ENCODE measurements at regions not wholly inside any gene's neighbourhood (a gene's known extent, or its start where the extent isn't known, plus 50 kb on each side); places are given as distances from the start of the nearest gene placed in this dataset.
"Not testable (repeated sequence)": the region's sequence is repeated elsewhere in the genome, so short reads cannot be mapped to it uniquely, and the experiment has no call there.

GRCh38 chr10:27355918-27356573 lies 115.4 kb upstream of the ACBD5 start:
- peak in 1 of 2 experiments; percentile 34 for DNase-seq (ENCODE audit: low read depth in 1 of 2, low spot score in 1 of 2)
- in situ Hi-C loops (cut with HindIII; ENCODE audit: low pct_unique_long_range_greater_than_20kb, low sequenced_read_pairs), result no loop called here
- TF ChIP-seq JUND (IDR thresholded peaks at IDR 0.05; ENCODE audit: low read depth), result no peak

DNA sequence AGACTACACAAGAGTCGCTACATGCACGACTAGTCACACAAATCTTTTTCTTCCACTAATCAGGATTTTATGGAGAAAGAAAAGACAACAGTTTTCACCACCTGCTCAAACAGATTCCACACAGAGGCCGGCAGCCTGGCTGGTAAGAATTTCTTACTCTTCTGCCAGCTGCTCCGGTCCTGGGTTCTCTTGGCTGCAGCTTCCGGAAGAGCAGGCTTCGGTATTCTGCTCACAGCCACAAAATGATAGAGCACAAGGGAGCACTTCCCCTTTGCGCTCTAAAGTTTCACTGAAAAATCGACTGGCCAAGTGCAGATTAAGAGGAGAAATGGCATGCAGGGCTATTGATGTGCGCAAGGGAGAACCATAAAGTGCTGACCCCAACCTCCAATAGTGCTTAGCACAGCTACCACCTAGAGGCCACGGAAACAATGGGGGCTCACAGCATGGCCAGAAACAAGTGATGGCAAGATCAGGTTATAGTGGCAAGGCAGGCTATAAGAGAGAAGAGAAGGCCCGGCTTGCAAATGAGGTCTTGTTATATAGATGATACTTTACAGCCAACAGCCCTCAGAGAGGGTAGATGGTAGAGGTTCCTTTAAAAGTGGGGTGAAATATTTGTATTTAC lies 114.2 kb upstream of the ACBD5 start:
- in situ Hi-C loops (cut with HindIII; ENCODE audit: low pct_unique_long_range_greater_than_20kb, low sequenced_read_pairs); DNase-seq (ENCODE audit: low read depth in 1 of 2, low spot score in 1 of 2): not testable (repeated sequence)

GRCh38 chr10:27354100-27354499 lies 113.5 kb upstream of the ACBD5 start:
- in situ Hi-C loops (cut with HindIII; ENCODE audit: low pct_unique_long_range_greater_than_20kb, low sequenced_read_pairs); DNase-seq (ENCODE audit: low read depth in 1 of 2, low spot score in 1 of 2): not testable (repeated sequence)

- TF ChIP-seq JUND (IDR thresholded peaks at IDR 0.05; ENCODE audit: low read depth), result no peak
- DNase-seq (ENCODE audit: low read depth in 1 of 2, low spot score in 1 of 2), result no peak
- in situ Hi-C loops (cut with HindIII; ENCODE audit: low pct_unique_long_range_greater_than_20kb, low sequenced_read_pairs), result no loop called here
Observed at GRCh38 chr10:27349987-27350386, 109.4 kb upstream of the ACBD5 start.

DNA sequence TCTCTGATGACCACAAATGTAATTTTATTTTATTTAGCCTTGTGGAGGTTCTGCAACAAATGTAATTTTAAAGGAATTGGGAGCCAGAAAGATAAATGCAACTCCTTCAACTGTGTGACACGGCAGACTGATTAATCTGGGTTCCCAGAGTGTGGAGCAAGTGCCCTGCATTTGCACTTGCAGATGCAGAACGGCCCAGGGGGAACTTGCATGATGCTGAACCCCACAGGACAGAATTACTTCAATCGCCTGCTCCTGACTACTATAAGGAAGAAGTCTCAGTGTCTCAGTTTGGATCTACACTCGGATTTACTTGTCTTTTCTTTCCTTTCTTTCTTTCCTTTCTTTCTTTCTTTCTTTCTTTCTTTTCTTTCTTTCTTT lies 107.2 kb upstream of the ACBD5 start:
- in situ Hi-C loops (cut with HindIII; ENCODE audit: low pct_unique_long_range_greater_than_20kb, low sequenced_read_pairs); DNase-seq (ENCODE audit: low read depth in 1 of 2, low spot score in 1 of 2): not testable (repeated sequence)

DNA sequence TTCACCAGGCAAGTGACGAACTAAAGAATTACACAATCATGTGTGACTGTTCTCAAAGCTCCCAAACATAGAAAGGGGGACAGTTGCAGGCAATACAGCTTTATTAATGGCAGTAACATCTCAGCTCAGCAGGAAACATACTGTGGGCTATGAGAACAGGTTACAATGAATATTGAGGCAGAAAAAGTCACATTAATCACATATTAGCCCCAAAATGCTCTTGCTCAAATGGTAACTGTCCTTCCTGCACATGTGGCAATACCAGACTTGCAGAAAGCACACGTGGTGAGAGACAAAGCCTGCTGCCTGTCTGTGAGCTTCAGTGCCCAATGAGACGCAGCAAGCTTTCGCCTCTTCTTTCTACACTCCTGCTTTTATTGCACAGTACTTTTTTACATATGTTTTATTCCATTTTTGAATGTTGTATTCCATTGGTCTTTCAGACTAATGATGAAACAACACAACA lies 104.9 kb upstream of the ACBD5 start:
- in situ Hi-C loops (cut with HindIII; ENCODE audit: low pct_unique_long_range_greater_than_20kb, low sequenced_read_pairs), result no loop called here
- no peak for TF ChIP-seq JUND (IDR thresholded peaks at IDR 0.05; ENCODE audit: low read depth)
- no peak for DNase-seq (ENCODE audit: low read depth in 1 of 2, low spot score in 1 of 2)

GRCh38 chr10:27344568-27345454 lies 104.2 kb upstream of the ACBD5 start:
- no peak for TF ChIP-seq JUND (IDR thresholded peaks at IDR 0.05; ENCODE audit: low read depth)
- no peak for DNase-seq (ENCODE audit: low read depth in 1 of 2, low spot score in 1 of 2)
- in situ Hi-C loops (cut with HindIII; ENCODE audit: low pct_unique_long_range_greater_than_20kb, low sequenced_read_pairs), result no loop called here

- no peak for TF ChIP-seq JUND (IDR thresholded peaks at IDR 0.05; ENCODE audit: low read depth)
- in situ Hi-C loops (cut with HindIII; ENCODE audit: low pct_unique_long_range_greater_than_20kb, low sequenced_read_pairs), result no loop called here
- DNase-seq (ENCODE audit: low read depth in 1 of 2, low spot score in 1 of 2), result no peak
Observed at GRCh38 chr10:27341001-27341400, 100.4 kb upstream of the ACBD5 start.

DNA sequence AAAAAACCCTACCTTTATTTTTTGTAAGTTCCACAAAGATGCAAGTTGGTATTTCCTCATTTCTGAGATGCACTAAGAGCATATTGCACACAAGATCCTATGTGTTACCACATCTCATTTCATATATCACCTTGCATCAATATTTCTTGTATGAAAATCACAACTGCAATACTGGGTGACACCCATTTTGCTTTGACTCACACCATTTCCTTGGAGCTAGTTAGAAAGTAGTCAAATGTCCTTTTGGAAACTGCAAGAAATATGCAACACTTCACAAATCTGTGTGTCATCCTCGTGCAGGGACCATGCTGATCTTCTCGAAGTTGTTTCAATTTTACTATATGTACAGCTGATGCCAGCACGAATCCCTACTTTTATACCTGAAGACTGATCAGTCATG lies 94.6 kb upstream of the ACBD5 start:
- DNase-seq (ENCODE audit: low read depth in 1 of 2, low spot score in 1 of 2); in situ Hi-C loops (cut with HindIII; ENCODE audit: low pct_unique_long_range_greater_than_20kb, low sequenced_read_pairs): not testable (repeated sequence)

- DNase-seq (ENCODE audit: low read depth in 1 of 2, low spot score in 1 of 2), result no peak
- no peak for TF ChIP-seq JUND (IDR thresholded peaks at IDR 0.05; ENCODE audit: low read depth)
- in situ Hi-C loops (cut with HindIII; ENCODE audit: low pct_unique_long_range_greater_than_20kb, low sequenced_read_pairs), result no loop called here
Observed at GRCh38 chr10:27330074-27330473, 89.5 kb upstream of the ACBD5 start.

- TF ChIP-seq JUND (IDR thresholded peaks at IDR 0.05; ENCODE audit: low read depth), result no peak
- in situ Hi-C loops (cut with HindIII; ENCODE audit: low pct_unique_long_range_greater_than_20kb, low sequenced_read_pairs), result no loop called here
- DNase-seq (ENCODE audit: low read depth in 1 of 2, low spot score in 1 of 2), result no peak
Observed at GRCh38 chr10:27328946-27329345, 88.3 kb upstream of the ACBD5 start.

DNA sequence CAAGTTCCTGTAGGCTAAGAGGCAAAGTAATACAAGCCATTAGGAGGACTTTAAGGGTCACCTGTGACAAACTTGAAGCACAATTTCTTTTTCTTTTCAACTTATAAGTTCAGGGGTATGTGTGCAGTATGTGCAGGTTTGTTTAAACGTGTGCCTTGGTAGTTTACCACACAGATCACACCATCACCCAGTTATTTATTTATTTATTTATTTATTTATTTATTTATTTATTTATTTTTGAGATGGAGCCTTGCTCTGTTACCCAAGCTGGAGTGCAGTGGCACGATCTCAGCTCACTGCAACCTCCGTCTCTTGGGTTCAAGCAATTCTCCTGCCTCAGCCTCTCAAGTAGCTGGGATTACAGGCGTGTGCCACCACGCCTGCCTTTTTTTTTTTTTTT lies 86.2 kb upstream of the ACBD5 start:
- in situ Hi-C loops (cut with HindIII; ENCODE audit: low pct_unique_long_range_greater_than_20kb, low sequenced_read_pairs); DNase-seq (ENCODE audit: low read depth in 1 of 2, low spot score in 1 of 2): not testable (repeated sequence)

- in situ Hi-C loops (cut with HindIII; ENCODE audit: low pct_unique_long_range_greater_than_20kb, low sequenced_read_pairs), result no loop called here
- no peak for TF ChIP-seq JUND (IDR thresholded peaks at IDR 0.05; ENCODE audit: low read depth)
Observed at GRCh38 chr10:27319752-27320431, 79.3 kb upstream of the ACBD5 start.

DNA sequence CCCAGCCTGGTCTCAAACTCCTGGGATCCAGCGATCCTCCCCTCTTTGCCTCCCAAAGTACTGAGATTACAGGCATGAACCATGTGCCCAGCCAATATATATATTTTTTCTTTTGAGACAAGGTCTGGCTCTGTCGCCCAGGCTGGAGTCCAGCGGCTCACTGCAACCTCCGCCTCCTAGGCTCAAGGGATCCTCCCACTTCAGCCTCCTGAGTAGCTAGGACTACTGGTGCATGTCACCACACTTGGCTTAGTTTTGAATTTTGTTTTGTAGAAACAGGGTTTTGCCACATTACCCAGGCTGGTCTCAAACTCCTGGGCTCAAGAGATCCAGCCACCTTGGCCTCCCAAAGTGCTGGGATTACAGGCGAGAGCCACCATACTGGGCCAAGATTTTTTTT lies 78.5 kb upstream of the ACBD5 start:
- in situ Hi-C loops (cut with HindIII; ENCODE audit: low pct_unique_long_range_greater_than_20kb, low sequenced_read_pairs), result not testable (repeated sequence)

More at GRCh38 chr10:27319752-27320431, 79.3 kb upstream of the ACBD5 start:
- DNase-seq (ENCODE audit: low read depth in 1 of 2, low spot score in 1 of 2), result peak; percentile 13 to 49

DNA sequence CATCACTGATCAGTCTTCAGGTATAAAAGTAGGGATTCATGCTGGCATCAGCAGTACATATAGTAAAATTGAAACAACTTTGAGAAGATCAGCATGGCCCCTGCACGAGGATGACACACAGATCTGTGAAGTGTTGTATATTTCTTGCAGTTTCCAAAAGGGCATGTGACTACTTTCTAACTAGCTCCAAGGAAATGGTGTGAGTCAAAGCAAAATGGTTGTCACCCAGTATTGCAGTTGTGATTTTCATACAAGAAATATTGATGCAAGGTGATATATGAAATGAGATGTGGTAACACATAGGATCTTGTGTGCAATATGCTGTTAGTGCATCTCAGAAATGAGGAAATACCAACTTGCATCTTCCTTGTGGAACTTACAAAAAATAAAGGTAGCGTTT lies 74.5 kb upstream of the ACBD5 start:
- in situ Hi-C loops (cut with HindIII; ENCODE audit: low pct_unique_long_range_greater_than_20kb, low sequenced_read_pairs); DNase-seq (ENCODE audit: low read depth in 1 of 2, low spot score in 1 of 2): not testable (repeated sequence)

More for the DNA sequence above, 78.5 kb upstream of the ACBD5 start:
- not testable (repeated sequence) for DNase-seq (ENCODE audit: low read depth in 1 of 2, low spot score in 1 of 2)

DNA sequence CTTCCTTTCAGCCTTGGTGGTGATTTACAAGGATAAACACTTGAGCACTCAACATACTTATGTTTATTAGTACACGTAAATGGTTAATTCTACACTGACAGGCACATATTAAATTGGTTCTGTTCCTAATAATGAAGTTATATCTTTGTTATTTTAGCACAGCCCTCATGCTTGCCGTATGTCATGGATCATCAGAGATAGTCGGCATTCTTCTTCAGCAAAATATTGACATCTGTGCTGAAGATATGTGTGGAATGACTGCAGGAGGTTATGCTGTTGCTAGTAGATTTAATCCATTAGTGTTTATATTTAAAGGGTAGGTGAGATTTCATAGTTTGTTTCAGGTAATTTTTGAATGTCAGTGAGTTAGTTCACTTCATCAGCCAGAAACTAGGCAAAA lies 73.0 kb upstream of the ACBD5 start:
- in situ Hi-C loops (cut with HindIII; ENCODE audit: low pct_unique_long_range_greater_than_20kb, low sequenced_read_pairs); DNase-seq (ENCODE audit: low read depth in 1 of 2, low spot score in 1 of 2): not testable (repeated sequence)
